ENCODE measurements at regions not wholly inside any gene's neighbourhood (a gene's known extent, or its start where the extent isn't known, plus 50 kb on each side); places are given as distances from the start of the nearest gene placed in this dataset.

GRCh38 chr2:18503376-18504228, 56.9 kb downstream of the RDH14 start:
- no peak for DNase-seq

- no peak for DNase-seq
These were observed 58.3 kb downstream of the RDH14 start for GRCh38 chr2:18502142-18502541.

- DNase-seq: no peak
These were observed 58.7 kb downstream of the RDH14 start for GRCh38 chr2:18501729-18502128.

- no peak for DNase-seq
These were observed 59.3 kb downstream of the RDH14 start for GRCh38 chr2:18501156-18501555.

GRCh38 chr2:18500333-18500732, 60.1 kb downstream of the RDH14 start:
- no peak for DNase-seq

- no peak for DNase-seq
These were observed 61.9 kb downstream of the RDH14 start for GRCh38 chr2:18498531-18498930.

- DNase-seq: no peak
These were observed 63.9 kb downstream of the RDH14 start for GRCh38 chr2:18496516-18496915.

GRCh38 chr2:18495058-18495457, 65.4 kb downstream of the RDH14 start:
- DNase-seq: no peak

- no peak for DNase-seq
These were observed 67.7 kb downstream of the RDH14 start for GRCh38 chr2:18492721-18493120.

- no peak for DNase-seq
These were observed 68.9 kb downstream of the RDH14 start for GRCh38 chr2:18491577-18491976.

- no peak for DNase-seq
These were observed 69.6 kb downstream of the RDH14 start for GRCh38 chr2:18490901-18491300.

GRCh38 chr2:18487106-18487913, 73.1 kb downstream of the RDH14 start:
- DNase-seq: no peak

GRCh38 chr2:18484625-18485024, 75.8 kb downstream of the RDH14 start:
- no peak for DNase-seq

- no peak for DNase-seq
These were observed 76.6 kb downstream of the RDH14 start for GRCh38 chr2:18483896-18484295.

- DNase-seq: no peak
These were observed 77.8 kb downstream of the RDH14 start for GRCh38 chr2:18482666-18483065.

- no peak for DNase-seq
These were observed 80.5 kb downstream of the RDH14 start for GRCh38 chr2:18479947-18480369.

- no peak for DNase-seq
These were observed 83.2 kb downstream of the RDH14 start for GRCh38 chr2:18477293-18477692.

GRCh38 chr2:18476484-18476883, 84.0 kb downstream of the RDH14 start:
- no peak for DNase-seq

- DNase-seq: no peak
These were observed 84.6 kb downstream of the RDH14 start for GRCh38 chr2:18475884-18476283.

GRCh38 chr2:18474700-18475099, 85.8 kb downstream of the RDH14 start:
- DNase-seq: no peak

GRCh38 chr2:18473241-18474181, 86.9 kb downstream of the RDH14 start:
- peak in 6 of 56 donors; percentile 2 to 41 (median 22) for DNase-seq
